H1 (cell line): ENCODE measurements at regions not wholly inside any gene's neighbourhood (a gene's known extent, or its start where the extent isn't known, plus 50 kb on each side); places are given as distances from the start of the nearest gene placed in this dataset.

ENCODE experiments used
- ATF2 ChIP-seq: IDR thresholded peaks from 2 replicates; pipeline ENCODE4 v1.6.1; 2012; ENCODE audit warnings: low read length, inconsistent platforms
- CEBPB ChIP-seq: IDR thresholded peaks from 2 replicates; pipeline ENCODE4 v1.6.1; 2012; ENCODE audit warnings: low read depth, low read length
- GABPA ChIP-seq: IDR thresholded peaks from 2 replicates; pipeline ENCODE4 v1.6.1; 2011; ENCODE audit warnings: mild to moderate bottlenecking, low read length, moderate library complexity, borderline replicate concordance; ENCODE audit not compliant: insufficient read depth
- JUN ChIP-seq: IDR thresholded peaks from 2 replicates; pipeline ENCODE4 v1.6.1; 2011; ENCODE audit warnings: low read depth, mild to moderate bottlenecking, improper control_type of control experiment, low read length
- MAFK ChIP-seq: IDR thresholded peaks from 2 replicates; pipeline ENCODE4 v1.6.1; 2012; ENCODE audit warnings: low read depth, mild to moderate bottlenecking, improper control_type of control experiment, low read length

GRCh38 chr7:11910253-11910652 lies 78.3 kb upstream of the THSD7A start (continued):
- no peak for TF ChIP-seq GABPA
- no peak for TF ChIP-seq ATF2
- TF ChIP-seq CEBPB, result no peak
- no peak for TF ChIP-seq MAFK
- no peak for TF ChIP-seq JUN
